IMR-90 (cell line): ENCODE measurements at regions not wholly inside any gene's neighbourhood (a gene's known extent, or its start where the extent isn't known, plus 50 kb on each side); places are given as distances from the start of the nearest gene placed in this dataset.

ENCODE experiments used
- BHLHE40 ChIP-seq: fragments of 150-350 bp; IDR thresholded peaks from 2 replicates; pipeline ENCODE4 v1.6.1; 2016; ENCODE audit warnings: mild to moderate bottlenecking, low read depth, low read length
- CEBPB ChIP-seq: IDR thresholded peaks from 2 replicates; pipeline ENCODE4 v1.6.1; 2012; ENCODE audit warnings: low read depth, low read length, improper control_type of control experiment
- CHD1 ChIP-seq: IDR thresholded peaks from 2 replicates; pipeline ENCODE4 v1.6.1; 2012; ENCODE audit warnings: low read depth, low read length, improper control_type of control experiment
- CTCF ChIP-seq: conservative IDR thresholded peaks from 2 replicates; pipeline ENCODE4 v1.5.1; 2012; ENCODE audit warnings: mild to moderate bottlenecking, low read depth, low read length, improper control_type of control experiment
- ELK1 ChIP-seq: fragments of 150-350 bp; IDR thresholded peaks from 2 replicates; pipeline ENCODE4 v1.6.1; 2016; ENCODE audit warnings: low read depth, mild to moderate bottlenecking, low read length, moderate library complexity, borderline replicate concordance
- FOS ChIP-seq: fragments of 150-350 bp; IDR thresholded peaks from 2 replicates; pipeline ENCODE4 v1.6.1; 2016; ENCODE audit warnings: low read depth, low read length
- MAZ ChIP-seq: IDR thresholded peaks from 2 replicates; pipeline ENCODE4 v1.6.1; 2012; ENCODE audit warnings: low read depth, mild to moderate bottlenecking, low read length, improper control_type of control experiment, moderate library complexity, borderline replicate concordance
- MXI1 ChIP-seq: IDR thresholded peaks from 2 replicates; pipeline ENCODE4 v1.6.1; 2012; ENCODE audit warnings: low read depth, mild to moderate bottlenecking, low read length, moderate library complexity, borderline replicate concordance
- POLR2A ChIP-seq: IDR thresholded peaks from 2 replicates; pipeline ENCODE4 v1.6.1; 2012; ENCODE audit warnings: mild to moderate bottlenecking, low read depth, low read length
- RAD21 ChIP-seq: IDR thresholded peaks from 2 replicates; pipeline ENCODE4 v1.6.1; 2012; ENCODE audit warnings: low read length, improper control_type of control experiment
- RFX5 ChIP-seq: IDR thresholded peaks from 2 replicates; pipeline ENCODE4 v1.8.0; 2012; ENCODE audit warnings: low read depth, mild to moderate bottlenecking, low read length, moderate library complexity
- SMC3 ChIP-seq: fragments of 150-350 bp; IDR thresholded peaks from 2 replicates; pipeline ENCODE4 v1.6.1; 2016; ENCODE audit warnings: low read depth, mild to moderate bottlenecking, antibody characterized with exemption, low read length, moderate library complexity

- TF ChIP-seq CTCF = no peak
- no peak for TF ChIP-seq FOS
- TF ChIP-seq CHD1 = no peak
- no peak for TF ChIP-seq CEBPB
- no peak for TF ChIP-seq POLR2A
- TF ChIP-seq SMC3 = no peak
- no peak for TF ChIP-seq ELK1
- no peak for TF ChIP-seq RAD21
- TF ChIP-seq RFX5 = no peak
- TF ChIP-seq MAZ = no peak
- TF ChIP-seq MXI1 = no peak
- TF ChIP-seq BHLHE40 = no peak
Measured at GRCh38 chr9:88287972-88288371, 100.3 kb upstream of the SPIN1 start.
